Lower lobe of right lung (tissue), 2 donors: ENCODE measurements at regions not wholly inside any gene's neighbourhood (a gene's known extent, or its start where the extent isn't known, plus 50 kb on each side); places are given as distances from the start of the nearest gene placed in this dataset.
"Not testable (repeated sequence)": the region's sequence is repeated elsewhere in the genome, so short reads cannot be mapped to it uniquely, and the experiment has no call there.

Experiments
- ATAC-seq, 2 donors: fragments of 200-7000 bp; cut with Tn5 transposase; one replicate each; pipeline ENCODE4 v1.9.1; 2020 to 2022; ENCODE audit warnings: mild to moderate bottlenecking in 2 of 2, moderate library complexity in 2 of 2
- DNase-seq: peaks from one replicate; pipeline ENCODE4 v3.0.0-alpha.2; 2020
- H3K27ac ChIP-seq: fragments of 200-600 bp; one replicate; pipeline ENCODE4 v1.8.0; 2022
- H3K27me3 ChIP-seq: fragments of 200-600 bp; one replicate; pipeline ENCODE4 v1.8.0; 2022; ENCODE audit warnings: low read depth
- H3K36me3 ChIP-seq: fragments of 200-600 bp; one replicate; pipeline ENCODE4 v1.8.0; 2022; ENCODE audit warnings: mild to moderate bottlenecking
- H3K4me1 ChIP-seq: fragments of 200-600 bp; one replicate; pipeline ENCODE4 v1.8.0; 2022
- H3K4me3 ChIP-seq: fragments of 200-600 bp; one replicate; pipeline ENCODE4 v1.8.0; 2022; ENCODE audit warnings: mild to moderate bottlenecking
- H3K9me3 ChIP-seq: fragments of 200-600 bp; one replicate; pipeline ENCODE4 v1.8.0; 2022
- intact Hi-C: fragments of 100-400 bp; cut with DNase I; formaldehyde crosslinking; loops from one replicate; pipeline ENCODE4 v1.11.0; 2022
- TF ChIP-seq, protein P1 (sequence below): fragments of 200-600 bp; IDR thresholded peaks from one replicate; pipeline ENCODE4 v1.8.0; 2022; ENCODE audit warnings: antibody characterized with exemption, mild to moderate bottlenecking
- donor health status: DM: no; HTN: yes; CAD: no; lungs with severe emphysema.

DNA sequence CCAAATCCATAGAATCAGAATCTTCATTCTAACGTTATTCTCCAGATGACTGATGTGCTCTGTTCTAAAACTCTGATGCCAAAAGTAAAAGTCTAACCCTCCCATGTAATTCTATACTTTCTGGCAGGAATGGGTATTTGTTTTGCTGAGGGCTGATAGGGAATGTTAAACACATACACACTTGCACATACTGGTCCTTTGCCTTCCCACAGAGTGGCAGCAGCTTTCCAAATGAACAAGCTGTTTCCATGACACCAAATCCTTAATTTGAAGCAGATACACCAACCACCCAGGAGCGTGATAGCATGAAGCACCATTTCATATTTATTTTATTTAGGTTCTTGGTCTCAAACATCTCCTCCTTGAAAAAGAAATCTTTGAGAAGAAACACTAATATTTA lies 155.5 kb upstream of the PRDX4 start:
- intact Hi-C loops = no loop called here
- no peaks in the 10 kb centered on the region for H3K36me3 ChIP-seq
- H3K27ac ChIP-seq = no peak overlapping the region
- H3K9me3 ChIP-seq = no peaks in the 10 kb centered on the region
- no peak overlapping the region for H3K4me3 ChIP-seq
- no peaks in the 10 kb centered on the region for H3K4me1 ChIP-seq
- ATAC-seq = no peak
- no peak for DNase-seq
- TF ChIP-seq, protein P1, sequence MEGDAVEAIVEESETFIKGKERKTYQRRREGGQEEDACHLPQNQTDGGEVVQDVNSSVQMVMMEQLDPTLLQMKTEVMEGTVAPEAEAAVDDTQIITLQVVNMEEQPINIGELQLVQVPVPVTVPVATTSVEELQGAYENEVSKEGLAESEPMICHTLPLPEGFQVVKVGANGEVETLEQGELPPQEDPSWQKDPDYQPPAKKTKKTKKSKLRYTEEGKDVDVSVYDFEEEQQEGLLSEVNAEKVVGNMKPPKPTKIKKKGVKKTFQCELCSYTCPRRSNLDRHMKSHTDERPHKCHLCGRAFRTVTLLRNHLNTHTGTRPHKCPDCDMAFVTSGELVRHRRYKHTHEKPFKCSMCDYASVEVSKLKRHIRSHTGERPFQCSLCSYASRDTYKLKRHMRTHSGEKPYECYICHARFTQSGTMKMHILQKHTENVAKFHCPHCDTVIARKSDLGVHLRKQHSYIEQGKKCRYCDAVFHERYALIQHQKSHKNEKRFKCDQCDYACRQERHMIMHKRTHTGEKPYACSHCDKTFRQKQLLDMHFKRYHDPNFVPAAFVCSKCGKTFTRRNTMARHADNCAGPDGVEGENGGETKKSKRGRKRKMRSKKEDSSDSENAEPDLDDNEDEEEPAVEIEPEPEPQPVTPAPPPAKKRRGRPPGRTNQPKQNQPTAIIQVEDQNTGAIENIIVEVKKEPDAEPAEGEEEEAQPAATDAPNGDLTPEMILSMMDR = no peak
- H3K27me3 ChIP-seq = no peaks in the 10 kb centered on the region

DNA sequence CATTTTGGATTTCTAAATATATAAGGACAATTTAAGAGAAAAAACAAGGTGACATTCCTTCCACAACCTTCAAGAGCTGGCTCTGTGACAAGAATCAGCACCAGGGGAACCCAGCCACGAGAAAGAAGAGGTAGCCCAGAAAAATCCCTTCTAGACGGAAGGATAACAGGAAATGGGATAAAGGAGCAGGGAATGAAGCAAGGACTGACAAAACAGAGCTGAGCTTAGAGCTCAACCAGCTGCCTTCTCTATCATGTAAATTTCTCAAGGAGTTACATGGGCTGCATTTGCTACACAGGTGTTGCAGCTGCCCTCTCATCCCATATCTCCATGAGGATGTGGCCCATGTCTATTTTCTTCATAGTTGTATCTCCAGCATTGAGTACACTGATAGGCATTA lies 154.2 kb upstream of the PRDX4 start:
- ATAC-seq = no peak
- TF ChIP-seq, protein P1 = no peak
- intact Hi-C loops = no loop called here

DNA sequence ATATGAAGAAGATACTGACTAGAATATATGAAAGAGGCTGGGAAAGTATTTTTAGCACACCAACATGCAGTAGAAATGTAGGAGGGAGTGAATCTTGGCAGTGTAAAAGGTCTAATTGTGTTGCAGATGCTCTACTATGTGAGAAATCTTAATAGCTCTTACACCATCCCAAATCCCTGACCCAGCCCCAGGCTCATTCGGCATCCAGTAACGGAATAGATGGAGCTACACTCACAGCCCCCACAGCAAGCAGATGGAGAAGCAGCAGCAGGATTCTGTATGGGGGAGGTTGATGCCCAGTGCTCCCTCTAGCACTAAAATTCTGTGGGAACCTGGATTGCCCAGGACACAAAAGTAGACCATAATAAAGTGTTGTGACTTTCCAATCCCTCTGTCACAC lies 153.2 kb upstream of the PRDX4 start:
- no peaks in the 10 kb centered on the region for H3K9me3 ChIP-seq
- H3K4me1 ChIP-seq = no peaks in the 10 kb centered on the region
- H3K4me3 ChIP-seq = no peak overlapping the region
- intact Hi-C loops = no loop called here
- H3K36me3 ChIP-seq = no peaks in the 10 kb centered on the region
- H3K27me3 ChIP-seq = no peaks in the 10 kb centered on the region
- TF ChIP-seq, protein P1 = no peak
- no peak for ATAC-seq
- no peak for DNase-seq
- no peak overlapping the region for H3K27ac ChIP-seq

More for the DNA sequence above, 154.2 kb upstream of the PRDX4 start:
- Histone ChIP-seq H3K4me1 (no peaks in the 10 kb centered on the region), H3K27ac (no peak overlapping the region), H3K4me3 (no peak overlapping the region), H3K9me3 (no peaks in the 10 kb centered on the region), H3K27me3 (no peaks in the 10 kb centered on the region), H3K36me3 (no peaks in the 10 kb centered on the region)
- DNase-seq = no peak

DNA sequence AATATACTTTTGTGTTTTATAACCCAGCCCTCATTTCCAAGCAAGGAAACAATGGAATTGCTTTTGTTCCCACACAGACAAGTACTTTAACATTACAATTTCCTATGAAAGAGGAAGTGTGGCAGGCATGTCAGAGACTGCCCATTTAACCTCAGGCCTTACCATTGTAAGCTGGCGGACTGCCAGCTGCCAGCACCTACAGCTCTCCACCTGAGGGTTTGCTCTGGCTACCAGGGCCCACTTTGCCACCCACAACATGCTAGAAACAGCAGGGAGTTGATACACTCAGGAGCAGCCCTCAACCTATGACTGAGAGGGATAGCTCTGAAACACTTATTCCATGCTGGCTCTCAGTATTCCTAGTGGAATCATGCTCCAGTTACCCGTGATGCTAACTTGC lies 152.3 kb upstream of the PRDX4 start:
- H3K36me3 ChIP-seq = no peaks in the 10 kb centered on the region
- H3K4me3 ChIP-seq = no peak overlapping the region
- intact Hi-C loops = no loop called here
- no peak overlapping the region for H3K27ac ChIP-seq
- DNase-seq (no peak), ATAC-seq (no peak)
- H3K4me1 ChIP-seq = no peaks in the 10 kb centered on the region
- TF ChIP-seq, protein P1 = no peak
- no peaks in the 10 kb centered on the region for H3K9me3 ChIP-seq
- H3K27me3 ChIP-seq = no peaks in the 10 kb centered on the region

DNA sequence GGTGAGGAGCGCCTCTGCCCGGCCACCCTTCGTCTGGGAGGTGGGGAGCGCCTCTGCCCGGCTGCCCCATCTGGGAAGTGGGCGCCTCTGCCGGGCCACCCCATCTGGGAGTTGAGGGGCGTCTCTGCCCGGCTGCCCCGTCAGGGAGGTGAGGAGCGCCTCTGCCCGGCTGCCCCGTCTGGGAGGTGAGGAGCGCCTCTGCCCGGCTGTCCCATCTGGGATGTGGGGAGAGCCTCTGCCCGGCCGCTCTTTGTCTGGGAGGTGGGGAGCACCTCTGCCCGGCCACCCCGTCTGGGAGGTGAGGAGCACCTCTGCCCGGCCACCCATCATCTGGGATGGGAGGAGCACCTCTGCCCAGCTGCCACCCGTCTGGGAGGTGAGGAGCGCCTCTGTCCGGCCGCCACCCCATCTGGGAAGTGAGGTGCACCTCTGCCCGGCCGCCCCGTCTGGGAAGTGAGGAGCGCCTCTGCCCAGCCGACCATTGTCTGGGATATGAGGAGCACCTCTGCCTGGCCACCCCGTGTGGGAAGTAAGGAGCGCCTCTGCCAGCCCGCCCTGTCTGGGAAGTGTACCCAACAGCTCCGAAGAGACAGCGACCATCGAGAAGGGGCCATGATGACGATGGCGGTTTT lies 144.2 kb upstream of the PRDX4 start:
- H3K4me1 ChIP-seq, DNase-seq, H3K4me3 ChIP-seq, H3K9me3 ChIP-seq, ATAC-seq, H3K27me3 ChIP-seq, H3K36me3 ChIP-seq, intact Hi-C loops, H3K27ac ChIP-seq: not testable (repeated sequence)

DNA sequence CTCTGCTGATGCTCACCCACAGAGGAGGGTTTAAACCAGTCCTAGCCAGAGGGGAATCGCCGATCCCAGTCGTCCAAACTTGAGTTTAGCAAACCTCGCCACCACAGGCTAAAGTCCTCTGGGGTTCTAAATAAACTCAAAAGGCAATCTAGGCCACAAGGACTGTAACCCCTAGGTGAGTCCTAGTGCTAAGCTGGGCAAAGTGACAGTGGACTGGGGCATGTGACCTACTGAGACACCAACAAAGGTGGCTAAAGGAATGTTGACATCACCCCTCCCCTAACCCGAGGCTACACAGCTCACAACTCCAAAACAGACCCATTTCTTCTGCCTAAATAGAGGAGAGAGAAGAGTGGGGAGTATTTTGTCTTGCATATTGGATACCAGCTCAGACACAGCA lies 142.8 kb upstream of the PRDX4 start:
- ATAC-seq (no peak), DNase-seq (no peak)
- no peaks in the 10 kb centered on the region for H3K4me1 ChIP-seq
- H3K4me3 ChIP-seq = no peak overlapping the region
- H3K27ac ChIP-seq = no peak overlapping the region
- H3K36me3 ChIP-seq = no peaks in the 10 kb centered on the region
- intact Hi-C loops = no loop called here
- H3K27me3 ChIP-seq = no peaks in the 10 kb centered on the region
- TF ChIP-seq, protein P1 = no peak
- H3K9me3 ChIP-seq = no peaks in the 10 kb centered on the region
